Hematopoietic multipotent progenitor cell (in vitro differentiated cells): ENCODE measurements at regions not wholly inside any gene's neighbourhood (a gene's known extent, or its start where the extent isn't known, plus 50 kb on each side); places are given as distances from the start of the nearest gene placed in this dataset.
"Not testable (repeated sequence)": the region's sequence is repeated elsewhere in the genome, so short reads cannot be mapped to it uniquely, and the experiment has no call there.

Source experiments
- DNase-seq, 3 donors: peaks; one replicate each; pipeline ENCODE4 v3.0.0-alpha.2; 2011 to 2015; ENCODE audit warnings: low read depth in 2 of 3, low spot score in 2 of 3

DNA sequence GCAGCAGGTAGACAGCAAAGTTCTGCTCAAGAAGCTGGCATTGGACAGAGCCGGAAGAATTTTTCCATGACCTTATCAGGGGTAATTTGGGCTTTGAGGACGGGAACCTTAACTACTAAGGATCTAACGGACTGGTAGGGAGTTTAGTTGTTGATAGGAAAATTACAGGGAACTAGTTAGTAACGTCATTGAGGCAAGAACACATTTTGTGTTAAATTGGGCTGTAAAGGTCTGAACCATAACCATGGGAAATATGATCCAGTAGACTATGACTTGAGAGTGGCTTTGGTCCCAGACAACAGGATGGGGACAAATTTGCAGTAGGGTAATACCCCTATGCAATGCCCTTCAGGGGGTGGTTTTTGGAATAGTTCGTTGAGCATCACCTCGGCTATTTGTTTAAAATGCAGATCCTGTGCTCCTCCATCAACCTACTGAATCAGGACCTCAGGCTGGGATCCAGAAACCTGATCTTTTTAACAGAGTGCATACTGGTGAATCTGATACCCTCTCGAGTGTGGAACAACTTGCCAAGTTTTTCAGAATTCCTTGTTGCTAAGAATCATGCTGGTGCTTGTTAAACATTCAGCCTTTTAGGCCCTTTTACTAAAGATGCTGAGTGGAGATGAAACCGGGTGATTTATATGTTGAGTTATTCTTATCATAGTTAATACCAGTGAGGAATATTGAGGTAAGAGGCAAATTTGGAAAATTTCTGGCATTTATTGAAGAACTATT is 255.1 kb downstream of the MAP2K6 start:
- DNase-seq = no peak

DNA sequence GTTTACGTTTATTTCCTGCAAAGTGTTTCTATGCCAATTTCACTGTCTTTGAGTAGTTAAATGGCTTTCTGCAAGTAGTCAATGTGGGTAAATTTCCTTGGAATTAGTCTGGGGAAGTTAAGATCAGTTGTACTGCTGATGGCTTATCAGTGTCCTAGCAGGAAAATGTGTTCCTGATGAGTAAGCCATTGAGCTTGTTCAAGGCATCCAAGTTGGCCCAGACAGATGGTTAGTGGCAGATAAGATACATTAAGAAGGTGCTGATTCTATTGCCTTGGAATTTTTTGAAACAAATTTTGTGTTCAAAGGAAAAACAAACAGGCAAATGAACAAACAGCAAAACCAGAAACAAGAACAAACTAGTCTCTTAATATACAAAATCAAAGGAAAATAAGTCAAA is 258.4 kb downstream of the MAP2K6 start:
- no peak for DNase-seq

DNA sequence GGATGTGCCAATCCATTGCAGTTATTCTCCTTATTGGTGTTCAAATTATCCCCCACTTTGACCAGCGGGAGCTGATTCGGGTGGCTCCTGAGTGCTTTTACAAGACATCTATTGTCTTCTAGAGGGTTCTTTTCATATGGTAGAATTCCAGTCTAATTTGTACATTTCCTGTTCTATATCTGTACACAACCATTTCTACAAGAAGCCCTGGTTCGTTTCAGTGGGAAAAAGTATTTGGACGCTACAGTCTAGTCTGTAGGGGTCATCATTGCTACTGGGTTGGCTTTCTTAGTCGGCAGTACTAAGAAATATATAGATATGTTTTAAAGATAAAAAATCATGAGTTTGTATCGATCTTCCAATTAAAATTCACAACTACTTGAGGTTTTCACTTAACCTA is 262.6 kb downstream of the MAP2K6 start:
- no peak for DNase-seq

DNA sequence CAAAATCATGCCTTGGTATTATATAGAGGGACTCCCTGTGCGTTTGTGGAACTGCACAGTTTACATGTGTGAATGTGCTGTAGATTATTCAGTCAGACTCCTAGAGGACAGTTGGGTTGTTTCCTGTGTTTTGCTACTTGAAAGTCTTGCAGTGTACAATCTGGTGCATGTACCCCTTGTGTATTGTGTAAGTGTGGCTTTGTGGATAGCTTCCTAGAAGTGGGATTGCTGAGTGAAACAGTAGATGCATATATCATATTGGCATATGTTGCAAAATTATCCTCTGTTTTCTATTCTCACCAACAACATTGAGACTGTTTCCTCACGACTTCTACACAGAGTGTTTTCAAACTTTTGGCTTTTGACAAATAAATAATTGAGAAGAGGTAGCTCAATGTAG is 263.7 kb downstream of the MAP2K6 start:
- no peak for DNase-seq

DNA sequence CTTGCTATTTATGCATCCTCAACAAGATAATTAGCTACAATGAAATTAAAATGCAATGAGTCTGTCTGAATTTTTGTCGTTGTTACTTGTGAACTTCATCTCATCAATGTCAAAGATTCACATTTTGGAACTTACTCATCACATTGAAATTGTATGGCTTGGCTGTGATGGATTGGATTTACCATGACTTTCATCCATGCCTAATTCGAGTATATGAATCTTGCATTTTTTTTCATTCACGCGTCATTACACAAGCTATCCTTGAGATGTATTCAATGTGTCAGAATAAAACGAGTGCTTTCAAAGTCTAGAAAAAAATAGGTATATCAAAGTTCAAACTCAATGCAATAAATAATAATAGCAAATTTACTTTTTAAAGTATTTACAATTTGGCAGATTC is 265.3 kb downstream of the MAP2K6 start:
- DNase-seq = no peak

DNA sequence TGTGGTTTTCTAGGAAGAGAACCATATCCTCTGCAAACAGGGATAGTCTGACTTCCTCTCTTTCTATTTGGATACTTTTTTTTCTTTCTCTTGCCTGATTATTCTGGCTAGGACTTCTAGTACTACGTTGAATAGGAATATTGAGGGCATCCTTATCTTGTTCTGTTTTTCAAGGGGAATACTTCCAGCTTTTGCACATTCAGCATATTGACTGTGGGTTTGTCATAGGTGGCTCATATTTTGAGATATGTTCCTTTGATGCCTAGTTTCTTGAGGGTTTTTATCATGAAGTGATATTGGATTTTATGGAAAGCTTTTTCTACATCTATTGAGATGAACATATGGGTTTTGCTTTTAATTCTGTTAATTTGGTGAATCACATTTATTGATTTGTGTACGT is 269.8 kb downstream of the MAP2K6 start:
- no peak for DNase-seq

DNA sequence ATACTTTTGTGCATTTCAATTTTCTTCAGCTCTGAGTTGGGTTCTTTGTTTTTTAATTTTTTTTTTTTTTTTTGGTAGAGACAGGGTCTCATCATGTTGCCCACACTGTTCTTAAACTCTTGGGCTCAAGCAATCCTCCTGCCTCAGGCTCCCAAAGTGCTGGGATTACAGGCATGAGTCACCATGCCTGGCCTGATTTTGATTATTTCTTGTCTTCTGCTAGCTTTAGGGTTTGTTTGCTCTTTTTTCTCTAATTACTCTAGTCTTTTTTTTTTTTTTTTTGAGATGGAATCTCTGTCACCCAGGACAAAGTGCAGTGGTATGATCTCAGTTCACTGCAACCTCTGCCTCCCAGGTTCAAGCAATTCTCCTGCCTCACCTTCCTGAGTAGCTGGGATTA is 270.7 kb downstream of the MAP2K6 start:
- not testable (repeated sequence) for DNase-seq

DNA sequence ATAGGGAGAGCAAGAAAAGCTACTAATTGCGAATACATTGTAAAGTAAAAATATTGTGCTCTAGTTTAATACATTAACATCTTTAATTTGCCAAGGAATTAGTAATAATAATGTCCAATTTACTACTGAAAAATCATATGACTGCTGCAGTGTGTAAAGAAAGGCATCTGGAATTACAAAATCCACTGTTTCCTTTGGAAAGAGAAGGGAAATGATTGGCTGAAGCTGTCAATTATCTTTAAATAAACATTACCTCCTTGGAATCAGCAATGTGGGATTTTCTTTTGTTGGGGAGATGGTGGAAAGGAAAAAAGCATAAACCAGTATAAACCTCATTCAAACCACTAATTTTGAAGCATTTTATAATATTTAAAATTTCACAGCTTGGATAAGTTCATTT is 276.0 kb downstream of the MAP2K6 start:
- DNase-seq = no peak

DNA sequence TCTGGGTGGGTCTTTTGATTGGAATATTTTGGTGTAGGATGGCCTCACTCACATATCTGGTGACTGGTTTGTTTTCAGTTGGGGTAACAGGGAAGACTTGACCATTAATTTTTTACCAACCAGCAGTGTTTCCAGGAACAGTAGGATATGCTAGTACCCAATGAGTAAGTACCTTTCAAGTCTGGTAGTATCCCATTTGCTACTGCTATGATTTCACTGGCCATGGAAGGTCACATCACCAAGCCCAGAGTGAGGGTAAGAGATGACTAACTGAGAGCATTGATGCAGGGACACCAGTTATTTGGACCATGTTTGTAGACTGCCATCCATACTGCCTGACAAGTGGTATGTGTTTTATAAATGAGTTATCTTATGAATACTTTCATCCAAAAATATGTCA is 277.7 kb downstream of the MAP2K6 start:
- DNase-seq = no peak

DNA sequence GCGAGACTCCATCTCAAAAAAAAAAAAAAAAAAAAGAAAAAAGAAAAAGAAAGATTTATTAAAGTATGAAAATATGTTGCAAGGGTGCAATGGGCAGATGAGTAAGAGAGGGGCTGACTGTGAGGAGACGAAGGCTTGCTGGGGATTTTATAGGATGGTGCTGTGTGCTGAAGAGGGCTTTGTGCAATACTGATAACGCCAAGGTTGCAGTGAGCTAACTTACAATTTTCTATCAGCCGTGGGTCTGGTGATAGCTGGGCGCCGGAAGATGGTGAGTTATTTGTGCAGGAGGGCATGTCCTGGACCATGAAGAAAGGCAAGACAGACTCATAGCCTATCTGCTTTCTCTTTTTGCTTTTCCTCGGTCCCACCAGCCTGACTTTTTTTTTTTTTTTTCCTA is 281.1 kb downstream of the MAP2K6 start:
- DNase-seq = no peak

DNA sequence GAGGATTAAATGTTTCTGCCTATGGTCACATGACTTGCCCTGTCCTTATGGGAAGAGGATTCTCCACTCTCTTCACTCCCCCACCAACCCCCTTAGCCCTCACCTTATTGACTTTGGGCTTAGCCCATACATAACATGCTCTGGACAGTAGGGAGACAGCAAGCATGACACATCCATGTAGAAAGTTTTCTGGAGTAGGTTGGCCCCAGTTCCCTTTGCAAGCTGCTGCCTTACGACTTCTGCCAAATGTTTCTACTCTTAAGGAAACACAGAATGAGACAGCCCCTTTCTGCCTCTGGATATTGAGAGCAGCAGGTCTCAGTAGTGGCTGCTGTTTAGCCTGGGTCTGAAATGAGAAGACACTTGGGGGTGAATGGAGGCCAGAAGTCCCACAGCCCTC is 282.2 kb downstream of the MAP2K6 start:
- DNase-seq = no peak

DNA sequence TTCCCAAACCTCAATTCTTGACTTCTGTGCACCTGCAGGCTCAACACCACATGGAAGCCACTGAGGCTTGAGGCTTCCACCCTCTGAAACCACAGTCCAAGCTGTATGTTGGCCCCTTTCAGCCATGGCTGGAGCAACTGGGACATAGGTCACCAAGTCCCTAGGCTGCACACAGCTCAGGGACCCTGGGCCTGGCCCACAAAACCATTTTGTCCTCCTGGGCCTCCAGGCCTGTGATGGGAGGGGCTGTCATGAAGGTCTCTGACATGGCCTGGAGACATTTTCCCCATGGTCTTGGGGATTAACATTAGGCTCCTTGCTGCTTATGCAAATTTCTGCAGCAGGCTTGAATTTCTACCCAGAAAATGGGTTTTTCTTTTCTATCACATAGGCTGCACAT is 283.9 kb downstream of the MAP2K6 start:
- DNase-seq = not testable (repeated sequence)

DNA sequence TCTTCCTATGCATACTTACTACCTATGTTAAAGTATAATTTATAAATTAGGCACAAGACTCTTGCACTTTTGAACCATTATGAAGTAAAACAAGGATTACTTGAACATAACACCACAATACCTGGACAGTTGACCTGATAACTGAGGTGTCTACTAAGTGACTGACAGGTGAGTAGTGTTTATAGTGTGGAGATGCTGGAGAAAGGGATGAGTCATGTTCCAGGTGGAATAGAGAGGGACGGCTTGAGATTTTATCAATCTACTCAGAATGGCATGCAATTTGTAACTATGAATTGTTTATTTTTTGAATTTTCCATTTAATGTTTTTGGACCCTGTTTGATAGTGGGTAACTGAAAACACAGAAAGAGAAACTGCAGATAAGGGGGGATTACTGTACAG is 287.6 kb downstream of the MAP2K6 start:
- no peak for DNase-seq

DNA sequence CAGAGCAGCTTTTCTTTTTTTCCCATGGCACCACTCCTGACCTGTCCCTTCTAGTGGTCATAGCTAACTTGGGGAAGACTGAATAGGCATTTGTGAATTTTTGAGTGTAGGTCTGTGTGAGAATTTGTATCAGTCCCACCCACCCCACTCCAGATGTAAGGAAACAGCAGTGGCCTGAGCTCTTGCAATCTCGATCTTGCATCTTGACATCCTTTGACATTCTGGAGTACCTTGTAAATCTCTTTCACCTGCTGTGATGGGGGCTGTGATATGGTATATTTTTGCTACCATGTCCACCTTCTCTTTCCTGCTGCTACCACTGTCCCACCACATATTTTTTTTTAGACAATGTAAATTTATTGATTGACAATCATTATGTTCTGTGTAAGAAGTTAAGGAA is 289.3 kb downstream of the MAP2K6 start:
- peak in 2 of 3 donors; percentile 2 to 53 for DNase-seq

DNA sequence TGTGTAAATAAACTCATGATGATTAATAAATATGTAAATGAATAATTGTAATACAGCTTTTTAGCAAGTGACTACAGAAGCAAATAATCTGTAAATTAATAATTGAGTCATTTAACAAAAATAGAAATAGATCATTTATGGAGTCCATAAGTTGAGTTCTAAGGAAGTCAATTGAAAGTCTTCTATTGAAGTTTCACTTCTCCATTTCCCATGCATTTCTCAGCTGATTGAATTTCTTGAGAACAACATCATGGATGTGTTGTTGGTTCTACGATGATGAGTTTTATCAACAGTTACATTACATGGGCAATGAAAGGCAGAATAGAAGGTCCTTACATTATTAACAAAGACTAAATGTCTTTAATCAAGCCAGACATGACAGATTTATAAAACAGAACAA is 290.4 kb downstream of the MAP2K6 start:
- no peak for DNase-seq

DNA sequence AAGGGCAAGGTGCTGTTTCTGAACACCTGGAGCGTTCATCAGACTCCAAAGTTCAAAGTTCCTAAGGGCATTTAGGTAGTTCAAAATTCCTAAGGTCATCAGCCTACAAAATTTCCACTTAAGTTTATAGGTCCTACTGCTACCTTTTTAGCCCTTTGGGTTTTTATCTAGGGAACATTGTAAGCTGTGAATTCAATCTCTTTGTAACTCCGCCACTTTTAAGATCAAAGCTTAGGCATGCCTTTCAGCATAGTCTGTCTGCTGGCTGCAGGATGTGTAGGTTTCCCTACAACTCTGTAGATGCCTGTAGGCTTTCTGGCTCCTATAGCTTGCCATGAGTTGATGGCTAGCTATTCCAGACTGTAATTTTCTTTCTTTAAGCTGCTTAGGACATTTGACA is 291.6 kb downstream of the MAP2K6 start:
- no peak for DNase-seq

DNA sequence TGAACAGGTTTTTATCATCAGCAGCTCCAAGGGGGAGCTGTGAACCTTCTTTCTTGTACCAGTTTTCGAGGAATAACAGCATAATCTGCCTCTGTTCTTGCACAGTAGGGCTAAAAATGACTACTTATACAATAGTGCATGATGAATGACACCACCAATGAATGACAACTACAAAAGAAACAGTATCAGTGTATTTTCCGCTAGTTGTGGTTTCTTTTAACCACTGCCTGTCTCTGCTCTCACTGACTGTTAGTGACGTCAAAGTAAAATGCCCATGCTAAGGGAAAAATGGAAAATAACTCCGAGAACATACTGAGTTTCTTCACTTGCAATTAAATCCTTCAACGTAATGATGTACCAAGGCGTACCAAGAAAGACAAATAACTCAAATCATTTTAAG is 294.9 kb downstream of the MAP2K6 start:
- DNase-seq = no peak

DNA sequence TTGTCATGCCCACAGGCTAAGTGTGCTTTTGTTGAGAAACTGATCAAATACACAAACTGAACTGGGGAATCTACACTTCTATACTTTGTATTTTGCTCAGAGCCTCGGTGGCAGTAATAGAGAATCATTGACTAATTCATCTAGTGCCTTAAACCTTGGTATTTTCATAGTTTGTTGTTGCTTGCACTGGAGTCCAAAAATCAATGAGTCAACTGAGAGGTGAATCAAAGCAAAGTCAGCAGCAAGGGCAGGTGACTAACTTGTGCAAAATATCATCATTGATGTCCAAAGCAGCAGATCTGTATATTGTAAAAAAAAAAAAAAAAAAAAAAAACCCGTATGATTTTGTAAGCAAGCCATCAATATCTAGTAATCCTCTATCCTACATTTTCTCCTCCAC is 296.4 kb downstream of the MAP2K6 start:
- DNase-seq = no peak

DNA sequence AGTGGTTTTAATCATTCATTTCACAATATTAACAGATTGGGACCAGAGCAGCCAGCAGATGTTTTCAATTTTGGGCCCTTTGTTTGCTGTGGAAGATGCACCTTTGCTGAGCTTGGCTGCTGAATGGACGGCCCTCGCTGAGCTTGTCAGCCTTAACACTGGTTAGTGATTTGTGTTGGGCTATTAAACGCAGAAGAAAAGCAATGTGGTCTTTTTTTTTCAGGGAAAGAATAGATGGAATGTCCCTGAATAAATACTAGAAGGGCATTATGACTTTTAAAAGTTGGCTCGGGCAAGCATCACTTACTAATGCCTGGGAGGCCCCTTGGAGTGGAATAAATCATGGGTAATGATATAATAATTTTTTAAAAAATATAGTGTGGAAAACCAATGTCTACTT is 297.0 kb downstream of the MAP2K6 start:
- no peak for DNase-seq

DNA sequence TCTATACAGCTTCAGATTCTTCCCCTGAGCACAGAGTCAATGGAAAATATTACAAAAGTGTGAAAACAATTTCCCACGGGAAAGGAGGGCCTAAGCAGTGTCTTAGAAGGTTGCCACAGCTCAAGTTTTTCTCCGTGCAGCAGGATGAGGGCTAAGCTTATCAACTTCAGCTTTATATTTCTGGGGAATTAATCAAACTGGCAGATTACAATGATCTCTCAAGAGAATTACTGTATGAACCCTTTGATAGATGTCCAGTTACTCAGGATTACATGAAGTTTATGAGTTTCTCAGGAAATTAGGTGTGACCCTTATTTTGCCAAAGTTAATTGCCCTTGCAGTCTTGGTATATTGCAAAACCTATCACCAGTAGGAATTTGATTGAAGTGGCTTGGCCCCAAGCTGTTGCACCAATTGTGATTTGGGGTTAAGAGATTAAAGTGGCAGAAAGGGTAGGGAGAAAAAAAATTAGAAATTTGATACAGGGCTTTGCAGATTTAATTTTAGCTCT is 298.4 kb downstream of the MAP2K6 start:
- no peak for DNase-seq

DNA sequence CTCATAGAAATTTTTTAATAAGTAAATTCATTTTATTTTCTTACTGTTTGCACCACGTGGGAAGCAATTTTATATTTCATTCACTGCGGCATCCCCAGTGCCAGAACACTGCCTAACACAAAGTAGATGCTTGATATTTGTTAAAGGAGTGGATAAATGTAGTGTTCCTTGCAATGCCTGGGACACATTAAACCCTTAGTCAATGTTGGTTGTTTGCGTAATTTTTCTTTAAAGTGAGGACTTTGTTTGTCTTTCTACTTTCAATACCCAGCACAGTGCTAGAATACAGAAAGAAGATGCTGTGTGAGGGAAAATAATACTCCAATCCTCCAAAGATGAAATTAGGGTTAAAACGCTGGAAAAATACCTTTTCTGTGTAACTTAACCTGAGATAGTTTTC is 299.3 kb downstream of the MAP2K6 start:
- no peak for DNase-seq

DNA sequence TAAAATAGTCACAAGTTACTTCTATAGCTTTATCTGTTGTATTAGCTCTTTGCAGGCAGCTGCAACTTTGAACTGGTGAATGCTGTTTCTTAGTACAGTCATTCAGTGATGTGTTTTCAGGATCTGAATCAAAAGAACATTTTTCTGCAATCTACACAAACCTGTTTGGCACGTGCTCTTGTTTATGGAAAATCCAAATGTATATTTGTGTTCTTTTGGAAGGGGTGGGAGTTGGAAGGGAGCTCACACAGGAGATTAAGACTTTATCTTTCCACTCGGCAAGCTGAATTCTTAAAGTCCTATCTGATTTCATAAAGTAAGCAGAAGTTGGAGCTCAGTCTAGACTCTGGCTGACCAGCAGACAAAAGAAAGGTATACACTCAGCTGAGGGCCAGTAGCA is 300.2 kb downstream of the MAP2K6 start:
- no peak for DNase-seq

DNA sequence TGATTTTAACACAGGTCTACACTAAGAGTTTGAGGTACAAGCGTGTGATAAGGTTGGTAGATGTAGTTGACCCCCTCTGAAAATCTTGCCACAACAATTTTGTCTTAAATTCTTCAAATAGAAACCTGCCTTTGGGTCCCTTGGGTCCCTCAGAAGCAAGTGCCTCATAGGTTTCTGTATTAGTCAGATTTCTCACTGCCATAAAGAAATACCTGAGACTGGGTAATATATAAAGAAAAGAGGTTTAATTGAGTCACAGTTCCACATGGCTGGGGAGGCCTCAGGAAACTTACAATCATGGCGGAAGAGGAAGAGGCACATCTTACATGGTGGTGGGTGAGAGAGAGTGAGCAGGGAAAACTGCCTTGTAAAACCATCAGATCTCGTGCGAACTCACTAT is 301.2 kb downstream of the MAP2K6 start:
- DNase-seq = no peak
